Lung (tissue), 11 donors: ENCODE measurements at regions not wholly inside any gene's neighbourhood (a gene's known extent, or its start where the extent isn't known, plus 50 kb on each side); places are given as distances from the start of the nearest gene placed in this dataset.

Source experiments
- ATAC-seq: fragments of 200-7000 bp; cut with Tn5 transposase; one replicate; pipeline ENCODE4 v1.9.1; 2020; ENCODE audit warnings: moderate number of reproducible peaks; ENCODE audit not compliant: insufficient read depth, low FRiP score
- DNase-seq, 3 donors: peaks; one replicate each; pipeline ENCODE4 v3.0.0-alpha.2; 2013 to 2017
- H3K27ac ChIP-seq, 2 donors: one replicate each; pipeline ENCODE4 v1.5.1; 2013; ENCODE audit warnings: mild to moderate bottlenecking in 2 of 2, moderate library complexity in 2 of 2, control low read depth in 1 of 2, inconsistent platforms in 1 of 2, low read depth in 1 of 2, low read length in 1 of 2
- H3K27me3 ChIP-seq, 3 donors: one replicate each; pipeline ENCODE4 v1.5.1; 2013; ENCODE audit warnings: low read length in 2 of 3; ENCODE audit not compliant: control insufficient read depth in 3 of 3, insufficient read depth in 3 of 3
- H3K36me3 ChIP-seq, 4 donors: one replicate each; pipeline ENCODE4 v1.5.1; 2013; ENCODE audit warnings: low read length in 4 of 4, mild to moderate bottlenecking in 1 of 4, moderate library complexity in 1 of 4; ENCODE audit not compliant: control insufficient read depth in 4 of 4, insufficient read depth in 4 of 4
- H3K4me1 ChIP-seq, 5 donors: one replicate each; pipeline ENCODE4 v1.5.1; 2013; ENCODE audit warnings: low read length in 5 of 5, mild to moderate bottlenecking in 2 of 5, moderate library complexity in 1 of 5; ENCODE audit not compliant: control insufficient read depth in 5 of 5, insufficient read depth in 5 of 5
- H3K4me3 ChIP-seq: one replicate; pipeline ENCODE4 v1.5.1; 2013; ENCODE audit warnings: mild to moderate bottlenecking, control low read depth, moderate library complexity
- H3K9ac ChIP-seq, 2 donors: one replicate each; pipeline ENCODE4 v1.5.1; 2013; ENCODE audit warnings: low read length in 2 of 2, control low read depth in 1 of 2; ENCODE audit not compliant: insufficient read depth in 1 of 2
- H3K9me3 ChIP-seq, 4 donors: one replicate each; pipeline ENCODE4 v1.5.1; 2013; ENCODE audit warnings: low read length in 3 of 4, mild to moderate bottlenecking in 1 of 4, moderate library complexity in 1 of 4; ENCODE audit not compliant: control insufficient read depth in 4 of 4, insufficient read depth in 3 of 4
- CTCF ChIP-seq: IDR thresholded peaks from 2 replicates; pipeline ENCODE4 v1.5.1; 2012; ENCODE audit warnings: mild to moderate bottlenecking; ENCODE audit errors: control extremely low read depth, extremely low read depth
- WGBS, 2 donors: extraction: QIAGEN DNeasy Blood & Tissue Kit; methylation state at CpG; one replicate each; pipeline ENCODE4 v1.1.7; 2013; 5-methylcytosine and 5-hydroxymethylcytosine counted together
- donor health status: control.
- donor health status: control.
- donor health status: Bipolar disorder and iron deficiency.
- donor health status: healthy.
- donor health status: DM: yes; HTN: yes; CAD: no.

GRCh38 chr1:57492586-57493226 lies 68.8 kb upstream of the DAB1 start:
- 67 to 73% methylated on average over 5 of the region's 5 CpGs for WGBS, 2 donors
- H3K4me1 ChIP-seq: no peaks in the 10 kb centered on the region
- no peaks in the 10 kb centered on the region for H3K9me3 ChIP-seq
- H3K36me3 ChIP-seq: no peaks in the 10 kb centered on the region
- ATAC-seq (no peak), DNase-seq (no peak)
- no peak overlapping the region for H3K4me3 ChIP-seq
- H3K27ac ChIP-seq: no peak overlapping the region
- no peak overlapping the region for H3K9ac ChIP-seq
- H3K27me3 ChIP-seq: peaks cover 0 to 5% (median 0%) of the 10 kb centered on the region in 3 donors
- no peak for TF ChIP-seq CTCF

GRCh38 chr1:57489358-57490036 lies 65.6 kb upstream of the DAB1 start:
- no peak for DNase-seq
- WGBS, 2 donors: 82 to 84% methylated on average over 5 of the region's 5 CpGs

GRCh38 chr1:57485643-57486042 lies 61.8 kb upstream of the DAB1 start:
- no peaks in the 10 kb centered on the region for H3K27me3 ChIP-seq
- no peaks in the 10 kb centered on the region for H3K9me3 ChIP-seq
- no peak for DNase-seq
- no peaks in the 10 kb centered on the region for H3K4me1 ChIP-seq
- 43 to 60% methylated on average over 4 of the region's 4 CpGs for whole genome bisulfite sequencing, 2 donors
- no peak overlapping the region for H3K4me3 ChIP-seq
- H3K36me3 ChIP-seq: no peaks in the 10 kb centered on the region
- ATAC-seq: no peak
- no peak for TF ChIP-seq CTCF
- no peak overlapping the region for H3K9ac ChIP-seq
- H3K27ac ChIP-seq: no peak overlapping the region

More at GRCh38 chr1:57489358-57490036, 65.6 kb upstream of the DAB1 start:
- Histone ChIP-seq H3K4me3 (no peak overlapping the region), H3K9me3 (no peaks in the 10 kb centered on the region), H3K36me3 (no peaks in the 10 kb centered on the region), H3K27ac (no peak overlapping the region), H3K9ac (no peak overlapping the region), H3K4me1 (no peaks in the 10 kb centered on the region), H3K27me3 (no peaks in the 10 kb centered on the region)
- no peak for ATAC-seq
- no peak for TF ChIP-seq CTCF
